Glomerular endothelial cell (primary cell): ENCODE measurements at regions not wholly inside any gene's neighbourhood (a gene's known extent, or its start where the extent isn't known, plus 50 kb on each side); places are given as distances from the start of the nearest gene placed in this dataset.
"Not testable (repeated sequence)": the region's sequence is repeated elsewhere in the genome, so short reads cannot be mapped to it uniquely, and the experiment has no call there.

Source experiments
- DNase-seq: peaks from one replicate; pipeline ENCODE4 v3.0.0-alpha.2; 2011; ENCODE audit warnings: low read depth, low spot score; ENCODE audit errors: extremely low read depth

DNA sequence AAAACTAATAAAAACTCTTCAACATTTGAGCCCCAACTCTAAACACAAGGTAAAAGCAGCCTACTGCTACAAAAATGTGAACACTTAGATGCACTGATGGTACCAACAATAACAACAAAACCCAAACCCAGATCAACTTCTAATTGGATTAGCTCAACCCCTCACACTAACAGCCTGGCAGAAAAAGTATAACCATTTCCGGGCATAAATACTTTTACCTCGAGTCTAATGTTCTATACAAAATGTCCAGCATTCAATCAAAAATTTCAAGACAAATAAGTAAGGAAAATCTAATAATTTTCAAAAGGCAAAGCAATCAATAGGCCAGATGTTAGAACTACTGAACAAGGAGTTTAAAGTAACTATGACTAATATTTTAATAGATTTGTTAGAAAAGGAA is 303.3 kb downstream of the ARRDC4 start:
- no peak for DNase-seq

DNA sequence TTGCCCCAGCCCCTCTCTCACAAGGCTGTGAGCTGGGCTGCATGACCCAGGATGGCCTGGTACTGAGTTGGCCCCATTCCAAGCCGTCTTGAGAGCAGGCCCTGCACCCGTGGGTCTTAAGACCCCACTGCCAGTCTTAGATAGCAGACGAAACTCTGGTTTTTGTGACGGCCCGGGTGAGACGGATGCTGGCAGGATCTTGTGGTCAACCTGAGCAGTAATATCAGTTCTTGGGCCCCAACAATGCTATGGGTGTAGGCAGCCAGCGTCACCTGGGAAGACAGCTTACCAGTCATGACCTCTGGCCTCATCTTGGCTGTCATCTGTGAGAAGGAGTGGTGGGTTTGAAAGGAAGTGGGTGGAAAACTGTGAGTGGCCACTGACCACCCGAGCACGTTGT is 305.8 kb downstream of the ARRDC4 start:
- DNase-seq = no peak

DNA sequence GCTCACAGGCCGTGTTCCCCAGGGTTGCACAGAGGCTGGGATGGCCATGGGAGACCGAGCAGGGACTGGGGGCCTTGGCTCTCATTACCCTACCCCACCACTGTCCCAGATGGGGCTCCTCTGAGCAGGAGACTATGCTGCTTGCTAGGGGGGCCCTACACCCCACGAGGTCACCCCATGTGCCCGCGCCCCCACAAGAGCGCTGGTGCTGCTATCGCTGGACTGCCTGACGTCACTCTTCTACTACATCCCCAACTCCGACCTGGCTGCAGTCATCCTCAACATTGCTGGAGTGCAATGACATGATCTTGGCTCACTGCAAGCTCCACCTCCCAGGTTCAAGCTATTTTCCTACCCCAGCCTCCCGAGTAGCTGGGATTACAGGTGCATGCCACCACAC is 307.7 kb downstream of the ARRDC4 start:
- no peak for DNase-seq

DNA sequence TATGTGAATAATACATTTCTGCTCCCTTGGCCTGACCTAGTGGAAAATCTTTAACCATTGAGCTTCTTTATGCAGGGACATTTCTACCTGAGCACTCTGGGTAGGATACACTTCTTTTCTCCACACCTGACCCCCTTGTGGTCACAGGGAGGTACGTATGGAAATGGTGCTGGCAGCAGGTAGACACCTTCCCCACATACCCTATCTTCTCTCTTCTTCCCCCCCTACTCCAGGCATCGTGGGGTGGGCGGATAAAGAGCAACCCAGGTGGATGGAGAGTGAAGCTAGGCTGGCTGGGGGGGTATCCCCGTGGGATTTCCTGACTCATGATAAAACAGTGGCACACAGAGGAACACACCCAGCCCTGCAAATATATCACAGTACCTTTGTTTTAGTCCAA is 312.1 kb downstream of the ARRDC4 start:
- DNase-seq = no peak

DNA sequence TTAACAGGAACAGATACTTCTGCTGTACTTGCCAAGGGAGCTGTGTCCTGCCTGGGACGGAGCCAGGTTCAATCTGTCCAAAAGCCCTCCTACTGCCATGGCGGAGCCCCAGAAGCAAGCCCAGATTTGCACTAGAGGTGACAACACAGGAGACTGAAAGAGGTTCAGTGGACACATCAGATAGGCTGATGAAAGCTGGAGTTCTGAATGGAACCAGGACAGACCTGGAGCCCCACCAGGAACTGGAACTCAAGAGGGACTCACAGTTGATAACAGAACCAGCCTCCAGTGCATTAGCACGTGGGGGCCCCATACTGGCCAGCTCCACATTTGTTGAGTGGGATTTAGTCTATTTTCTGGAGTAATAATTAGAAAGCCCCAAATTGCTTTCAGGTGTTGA is 315.5 kb downstream of the ARRDC4 start:
- DNase-seq = no peak

DNA sequence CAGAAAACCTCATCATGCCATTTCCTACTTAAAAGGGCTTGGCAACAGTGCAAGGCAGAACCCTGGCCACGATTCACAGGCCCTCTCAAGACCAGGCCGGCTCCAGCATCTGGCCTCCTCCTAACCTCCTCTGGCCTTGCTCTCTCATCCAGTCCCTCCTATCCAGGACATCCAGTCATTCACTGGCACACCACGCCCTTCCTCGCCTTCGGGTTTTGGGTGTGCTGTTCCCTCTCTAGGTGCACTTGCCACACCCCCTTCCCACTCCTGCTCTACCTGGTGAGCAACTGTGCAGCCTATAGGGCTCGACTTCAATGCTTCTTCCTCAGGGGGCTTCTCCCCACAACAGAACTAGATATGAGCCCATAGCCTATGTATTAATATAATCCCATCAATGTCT is 317.1 kb downstream of the ARRDC4 start:
- DNase-seq = no peak

DNA sequence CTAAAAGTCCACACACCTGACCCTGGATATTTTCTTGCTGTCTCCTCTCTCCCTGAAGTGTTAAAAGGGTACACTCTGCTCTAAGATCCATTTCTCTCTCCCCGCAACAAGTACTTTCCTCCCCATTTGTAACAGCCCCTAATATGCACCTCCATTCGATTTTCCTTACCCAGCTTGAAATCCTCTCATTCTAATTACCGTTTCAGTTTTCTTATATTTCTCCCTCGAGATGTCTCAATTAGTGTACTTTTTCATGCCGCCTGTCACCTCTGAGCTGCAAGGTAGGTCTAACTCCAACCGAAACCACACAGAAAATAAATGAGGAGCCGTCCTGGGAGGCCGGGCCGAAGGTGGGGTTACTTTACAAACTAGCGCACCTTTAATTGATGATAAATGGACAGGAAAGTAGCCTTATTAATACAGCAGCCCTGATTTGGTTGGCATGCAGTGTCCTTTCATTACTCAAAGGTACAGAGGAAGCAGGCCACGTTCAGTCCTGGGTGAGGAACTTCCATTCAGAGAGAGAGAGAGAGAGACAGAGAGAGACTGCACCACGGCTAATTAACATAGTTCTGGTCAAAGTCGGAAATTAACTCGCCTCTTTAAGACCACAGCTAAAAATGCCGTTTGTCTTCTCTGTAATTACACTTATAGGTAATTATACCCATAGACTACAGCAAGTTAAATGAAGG is 319.9 kb downstream of the ARRDC4 start:
- no peak for DNase-seq

DNA sequence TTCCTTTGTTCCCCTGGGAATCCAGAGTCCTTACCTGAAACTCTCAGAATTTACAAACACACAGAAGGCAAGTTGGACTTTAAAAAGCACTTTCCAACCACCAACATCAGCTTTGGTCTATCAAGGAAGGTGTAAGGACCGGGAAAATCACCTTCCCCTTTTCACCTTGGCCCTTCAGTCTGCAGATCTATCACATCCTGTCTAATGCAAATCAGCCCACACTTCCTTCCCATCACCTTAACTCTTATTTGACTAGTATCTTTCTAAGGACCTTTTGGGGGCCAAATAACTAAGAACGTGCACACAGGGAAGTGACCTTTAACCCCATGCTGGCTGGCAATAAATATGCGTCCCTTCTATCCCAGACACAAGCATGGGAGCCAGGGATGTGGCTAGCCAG is 320.6 kb downstream of the ARRDC4 start:
- DNase-seq = no peak

DNA sequence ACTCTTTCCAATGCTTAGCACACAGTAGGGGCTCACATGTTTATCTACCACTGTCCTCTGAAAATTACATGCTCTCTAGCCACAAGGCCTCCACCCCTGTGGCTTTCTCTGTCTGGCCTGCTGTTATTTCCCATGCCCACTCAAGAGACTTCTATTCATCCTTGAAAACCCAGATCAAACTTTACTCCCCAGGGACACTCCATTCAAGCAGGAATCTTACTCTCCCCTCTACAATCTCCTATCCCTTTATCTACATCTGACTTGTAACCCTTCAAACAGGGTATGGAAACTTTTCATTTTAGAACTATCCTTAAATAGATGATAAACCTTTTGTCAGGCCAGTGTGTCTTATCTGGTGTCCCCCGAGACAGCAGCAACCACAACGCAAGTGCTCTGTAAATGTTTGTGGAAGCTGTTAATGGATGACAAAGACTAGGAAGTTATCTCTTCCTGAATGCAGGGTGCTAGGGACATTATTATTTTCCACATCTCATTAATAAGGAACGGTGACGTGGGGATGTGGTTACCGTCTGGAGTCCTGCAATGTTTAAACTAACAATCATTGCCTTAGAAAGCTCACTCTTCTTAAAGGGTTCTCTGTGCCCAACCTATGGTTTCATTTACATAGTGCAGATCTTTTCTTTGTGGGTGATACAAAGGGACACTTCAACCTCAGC is 322.3 kb downstream of the ARRDC4 start:
- no peak for DNase-seq

DNA sequence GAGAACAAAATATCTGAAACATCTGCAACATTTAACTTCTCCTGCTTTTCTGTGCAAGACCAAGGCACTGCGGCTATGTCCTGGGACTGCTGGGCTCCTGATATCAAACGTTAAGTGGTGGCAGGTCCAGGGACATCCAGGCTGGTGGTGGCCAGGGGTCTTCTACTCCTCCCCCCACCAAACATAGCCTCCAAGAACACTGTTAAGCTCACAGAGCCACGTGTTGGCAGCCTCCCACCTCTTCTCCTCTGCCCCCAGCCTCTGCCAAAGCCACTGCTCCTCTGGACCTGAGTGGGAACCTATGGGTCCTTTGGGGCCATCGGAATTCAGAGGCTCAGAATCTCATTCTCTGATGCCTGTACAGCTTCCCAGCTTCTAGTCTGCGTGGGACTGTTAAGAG is 325.7 kb downstream of the ARRDC4 start:
- no peak for DNase-seq

DNA sequence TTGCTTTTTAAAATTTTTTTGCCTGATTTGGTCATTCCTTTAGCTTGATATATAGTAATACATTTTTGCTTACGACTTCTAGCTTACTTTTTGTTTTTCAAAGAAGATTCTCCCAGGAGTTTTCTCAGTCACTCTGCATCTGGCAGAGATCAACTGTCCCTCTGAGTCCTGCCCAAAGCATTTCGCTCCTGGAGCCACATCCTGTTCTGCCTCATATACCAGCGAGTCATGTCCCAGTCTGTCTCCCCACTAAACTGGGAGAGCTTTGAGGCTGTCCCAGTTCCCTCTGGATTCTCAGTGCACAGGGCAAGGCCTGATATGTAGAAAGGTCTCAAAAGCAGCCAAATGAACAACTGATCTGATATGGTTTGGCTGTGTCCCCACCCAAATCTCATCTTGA is 326.3 kb downstream of the ARRDC4 start:
- DNase-seq = no peak

DNA sequence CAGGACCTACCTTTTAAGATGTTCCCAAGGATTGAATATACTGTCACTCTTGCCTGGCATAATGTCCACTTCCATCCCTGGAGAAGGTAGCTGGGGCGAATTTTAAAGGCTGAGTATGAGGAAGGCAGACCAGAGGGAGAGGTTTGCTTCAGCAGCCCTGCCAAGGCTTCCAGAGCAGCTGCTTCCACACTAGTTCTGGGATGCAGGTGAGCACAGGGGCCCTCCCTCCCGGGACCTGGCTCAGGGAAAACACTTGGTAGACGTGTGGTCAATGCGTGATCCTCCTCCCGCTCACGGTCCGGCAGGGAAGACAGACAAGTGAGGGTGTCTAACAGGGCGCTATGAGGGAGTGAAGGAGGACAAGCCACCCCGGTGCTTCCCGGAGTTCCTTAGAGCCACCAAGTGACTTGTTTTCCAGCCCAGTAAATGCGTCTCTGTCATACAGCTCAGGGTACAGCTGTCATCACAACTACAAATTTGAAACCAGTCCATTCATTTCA is 327.6 kb downstream of the ARRDC4 start:
- no peak for DNase-seq

DNA sequence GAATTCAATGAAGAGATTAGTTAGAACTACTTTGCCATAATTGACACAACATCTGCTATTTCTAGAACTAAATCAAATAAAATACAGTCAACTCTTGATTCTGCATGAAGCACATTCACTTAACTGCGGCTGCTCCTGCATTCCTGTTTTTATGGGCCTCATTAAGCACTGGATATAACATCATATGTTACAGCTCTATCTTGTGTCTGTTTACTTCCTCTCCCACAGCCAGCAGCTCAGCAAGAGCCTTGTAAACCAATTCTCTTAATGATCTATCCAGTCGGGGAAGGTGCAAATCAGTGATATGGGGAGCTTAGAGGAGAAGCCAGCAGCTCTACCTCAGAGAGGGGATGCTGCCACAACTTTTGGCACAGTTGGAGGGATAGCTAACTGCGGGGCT is 329.2 kb downstream of the ARRDC4 start:
- DNase-seq = no peak

DNA sequence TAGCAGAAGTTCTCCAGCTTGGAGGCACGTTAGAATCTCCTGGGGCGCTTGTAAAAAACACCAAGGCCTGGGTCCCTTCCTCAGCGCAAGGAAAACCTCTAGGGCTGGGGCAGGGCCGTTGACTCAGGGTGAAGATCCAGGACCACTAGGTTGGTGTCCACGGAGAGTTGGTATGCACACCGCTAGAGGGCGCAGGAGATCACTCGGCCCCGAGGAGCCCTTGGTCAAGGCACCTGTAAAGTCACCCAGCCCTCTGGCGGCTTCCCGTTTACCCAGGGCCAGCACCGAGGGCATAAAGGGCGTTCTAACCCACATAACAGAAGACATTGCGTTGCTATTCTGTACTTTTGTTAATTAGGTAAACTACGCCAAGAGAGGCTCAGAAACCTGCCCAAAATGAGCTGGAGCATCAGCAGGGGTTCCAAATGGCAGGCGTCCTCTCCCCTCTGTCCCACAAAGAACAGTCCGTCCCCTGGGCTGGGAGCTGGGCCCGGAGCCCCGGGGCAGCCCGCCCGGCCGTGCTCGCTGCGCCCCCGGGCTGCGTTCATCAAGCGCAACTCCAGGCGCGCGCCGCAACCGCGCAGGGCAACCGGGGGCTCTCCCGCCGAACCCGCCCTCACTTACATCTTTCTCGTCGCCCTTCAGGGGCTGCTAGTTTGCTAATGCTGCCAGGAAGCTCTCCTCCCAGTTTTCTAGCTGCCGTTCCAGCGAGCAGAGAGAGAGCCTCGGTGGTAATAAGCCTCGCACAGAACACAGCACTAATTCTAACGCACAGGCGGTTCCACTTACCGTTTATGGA is 332.1 kb downstream of the ARRDC4 start:
- DNase-seq = no peak

DNA sequence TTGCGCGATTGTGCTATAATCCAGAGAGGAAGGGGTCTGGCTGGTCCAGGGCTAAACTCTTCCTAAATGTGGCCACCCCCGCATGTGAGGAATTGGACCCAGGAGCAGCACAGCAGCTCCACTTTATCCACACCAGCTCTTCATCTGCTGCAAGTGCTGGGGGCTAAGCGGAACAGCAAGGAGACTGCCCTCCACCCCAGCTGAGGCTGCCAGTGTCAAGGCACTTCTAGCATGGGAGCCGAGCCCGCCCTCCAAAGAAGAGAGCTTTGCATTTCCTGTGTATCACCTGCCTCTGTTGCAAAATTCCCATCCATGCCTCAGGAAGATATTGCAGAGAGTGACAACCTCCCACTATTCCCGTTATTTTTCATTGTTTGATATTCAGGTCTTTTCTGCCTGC is 333.6 kb downstream of the ARRDC4 start:
- DNase-seq = no peak

DNA sequence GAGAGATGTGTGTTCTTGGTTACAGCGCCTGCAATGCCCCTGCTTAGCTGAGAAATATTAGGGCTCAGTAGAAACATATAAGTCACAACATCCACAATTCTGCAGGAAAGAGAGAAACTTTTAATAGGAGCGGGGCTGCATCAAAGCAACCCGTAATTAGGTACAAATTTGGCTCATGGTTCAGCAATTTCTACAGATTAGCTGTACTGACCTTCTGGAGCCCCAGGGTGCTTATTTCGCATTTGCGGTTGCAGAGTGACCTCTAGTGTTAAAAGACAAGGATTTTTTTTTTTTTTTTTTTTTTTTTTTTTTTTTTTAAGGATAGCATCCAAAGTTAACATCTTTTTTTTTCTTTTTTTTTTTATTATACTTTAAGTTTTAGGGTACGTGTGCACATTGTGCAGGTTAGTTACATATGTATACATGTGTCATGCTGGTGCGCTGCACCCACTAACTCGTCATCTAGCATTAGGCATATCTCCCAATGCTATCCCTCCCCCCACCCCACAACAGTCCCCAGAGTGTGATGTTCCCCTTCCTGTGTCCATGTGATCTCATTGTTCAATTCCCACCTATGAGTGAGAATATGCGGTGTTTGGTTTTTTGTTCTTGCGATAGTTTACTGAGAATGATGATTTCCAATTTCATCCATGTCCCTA is 334.7 kb downstream of the ARRDC4 start:
- DNase-seq = not testable (repeated sequence)

DNA sequence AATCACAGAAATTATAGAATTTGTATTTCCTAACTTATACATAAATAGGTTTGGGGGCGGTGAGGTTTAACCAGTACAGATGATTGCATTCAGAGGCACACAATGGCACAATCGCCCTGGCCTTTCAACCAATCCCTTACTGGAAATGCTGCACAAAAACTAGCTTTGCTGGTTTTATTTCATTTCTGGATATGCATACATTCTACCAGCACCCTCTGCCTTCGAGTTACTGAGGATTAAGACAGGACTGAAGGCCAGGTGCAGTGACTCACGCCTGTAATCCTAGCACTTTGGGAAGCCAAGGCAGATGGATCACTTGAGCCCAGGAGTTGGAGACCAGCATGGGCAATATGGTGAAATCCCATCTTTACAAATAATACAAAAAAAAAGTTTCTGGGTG is 336.1 kb downstream of the ARRDC4 start:
- DNase-seq = no peak

DNA sequence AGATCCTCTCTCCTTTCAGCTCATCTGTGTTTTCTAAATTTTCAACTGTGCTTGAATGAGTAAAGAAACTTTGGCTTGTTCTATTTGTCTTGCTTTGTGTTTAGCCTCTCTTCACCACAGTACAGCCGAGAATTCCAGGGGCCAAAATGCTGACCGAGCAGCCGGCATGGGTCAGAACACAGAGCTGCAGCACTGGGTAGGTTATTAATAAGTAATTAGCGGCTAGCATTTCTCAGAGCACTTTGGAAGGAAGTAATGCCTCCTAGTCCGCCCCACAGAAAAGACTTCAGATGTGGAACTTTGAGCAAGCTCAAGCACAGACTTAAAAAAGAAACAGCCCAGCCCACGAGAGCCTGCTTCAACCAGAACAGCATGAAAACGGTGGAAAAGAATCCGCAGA is 343.9 kb downstream of the ARRDC4 start:
- no peak for DNase-seq

DNA sequence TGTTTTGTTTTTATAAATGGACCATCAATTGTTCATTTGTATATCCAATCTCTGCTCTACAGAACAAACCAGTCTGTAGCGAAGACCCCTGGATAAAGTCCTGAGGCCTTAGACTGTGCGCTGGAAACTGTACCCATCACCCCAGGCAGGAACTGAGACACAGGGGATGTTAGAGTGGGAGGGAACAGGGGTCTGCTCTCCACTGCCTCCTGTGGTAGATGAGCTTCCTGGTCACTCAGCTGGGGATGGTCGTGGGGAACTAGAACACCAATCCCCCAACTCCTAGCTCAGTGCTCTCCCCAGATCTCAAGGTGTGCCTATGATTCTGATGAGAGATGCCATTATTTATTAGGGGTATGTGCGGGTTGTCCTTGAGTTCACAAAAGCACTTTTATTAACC is 340.2 kb upstream of the IGF1R start:
- DNase-seq = no peak

DNA sequence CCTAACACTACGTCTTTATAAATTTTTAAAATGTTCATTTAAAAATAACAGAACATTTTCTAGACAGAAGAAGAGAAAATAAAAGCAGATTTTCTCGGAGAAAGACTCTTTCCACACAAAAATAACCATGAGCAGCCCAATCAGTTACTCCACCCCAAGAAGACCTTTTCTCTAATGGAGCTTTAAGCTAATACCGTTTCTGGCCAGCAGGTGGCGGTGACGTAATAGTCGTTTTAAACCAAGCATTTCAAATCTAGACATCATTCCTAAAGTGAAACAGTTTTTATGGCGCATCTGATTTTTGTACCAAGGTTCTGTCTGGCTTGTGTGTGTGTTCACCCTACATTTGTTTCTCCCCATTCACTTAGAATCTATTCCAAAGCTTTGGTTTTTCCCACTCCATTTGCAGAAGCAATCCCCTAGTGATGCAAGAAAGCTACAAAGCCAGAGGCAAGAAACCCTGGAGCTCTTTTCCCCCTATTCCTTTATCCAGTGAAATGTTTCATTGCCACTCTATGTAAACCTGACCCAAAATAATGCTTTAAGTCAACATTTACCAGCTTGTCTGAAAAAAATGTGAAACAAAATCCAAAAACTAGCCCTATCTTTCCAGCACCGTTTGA is 336.7 kb upstream of the IGF1R start:
- peak; percentile 48 for DNase-seq

DNA sequence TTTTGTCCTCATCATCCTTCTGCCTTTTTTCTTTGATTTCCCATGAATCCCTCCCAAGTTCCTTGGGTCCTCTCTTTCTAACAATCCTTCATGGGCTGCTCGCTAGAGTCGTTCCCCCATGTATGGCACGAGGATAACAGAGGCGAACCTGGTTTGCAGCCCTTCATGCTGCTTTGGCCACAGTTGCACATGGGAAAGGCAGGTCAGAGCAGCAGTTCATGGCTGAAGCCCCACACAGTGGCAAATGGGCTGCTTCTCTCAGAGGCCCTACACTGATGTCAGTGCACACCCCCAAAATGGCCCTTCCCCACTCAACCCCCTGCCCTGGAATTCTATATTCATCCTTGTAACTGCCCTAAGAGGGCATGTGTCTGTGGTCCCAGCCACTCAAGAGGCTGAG is 335.4 kb upstream of the IGF1R start:
- no peak for DNase-seq
